Lung (tissue), 11 donors: ENCODE measurements at regions not wholly inside any gene's neighbourhood (a gene's known extent, or its start where the extent isn't known, plus 50 kb on each side); places are given as distances from the start of the nearest gene placed in this dataset.

ENCODE experiments used
- ATAC-seq: fragments of 200-7000 bp; cut with Tn5 transposase; one replicate; pipeline ENCODE4 v1.9.1; 2020; ENCODE audit warnings: moderate number of reproducible peaks; ENCODE audit not compliant: insufficient read depth, low FRiP score
- DNase-seq, 3 donors: peaks; one replicate each; pipeline ENCODE4 v3.0.0-alpha.2; 2013 to 2017
- H3K27ac ChIP-seq, 2 donors: one replicate each; pipeline ENCODE4 v1.5.1; 2013; ENCODE audit warnings: mild to moderate bottlenecking in 2 of 2, moderate library complexity in 2 of 2, control low read depth in 1 of 2, inconsistent platforms in 1 of 2, low read depth in 1 of 2, low read length in 1 of 2
- H3K27me3 ChIP-seq, 3 donors: one replicate each; pipeline ENCODE4 v1.5.1; 2013; ENCODE audit warnings: low read length in 2 of 3; ENCODE audit not compliant: control insufficient read depth in 3 of 3, insufficient read depth in 3 of 3
- H3K36me3 ChIP-seq, 4 donors: one replicate each; pipeline ENCODE4 v1.5.1; 2013; ENCODE audit warnings: low read length in 4 of 4, mild to moderate bottlenecking in 1 of 4, moderate library complexity in 1 of 4; ENCODE audit not compliant: control insufficient read depth in 4 of 4, insufficient read depth in 4 of 4
- H3K4me1 ChIP-seq, 5 donors: one replicate each; pipeline ENCODE4 v1.5.1; 2013; ENCODE audit warnings: low read length in 5 of 5, mild to moderate bottlenecking in 2 of 5, moderate library complexity in 1 of 5; ENCODE audit not compliant: control insufficient read depth in 5 of 5, insufficient read depth in 5 of 5
- H3K4me3 ChIP-seq: one replicate; pipeline ENCODE4 v1.5.1; 2013; ENCODE audit warnings: mild to moderate bottlenecking, control low read depth, moderate library complexity
- H3K9ac ChIP-seq, 2 donors: one replicate each; pipeline ENCODE4 v1.5.1; 2013; ENCODE audit warnings: low read length in 2 of 2, control low read depth in 1 of 2; ENCODE audit not compliant: insufficient read depth in 1 of 2
- H3K9me3 ChIP-seq, 4 donors: one replicate each; pipeline ENCODE4 v1.5.1; 2013; ENCODE audit warnings: low read length in 3 of 4, mild to moderate bottlenecking in 1 of 4, moderate library complexity in 1 of 4; ENCODE audit not compliant: control insufficient read depth in 4 of 4, insufficient read depth in 3 of 4
- CTCF ChIP-seq: IDR thresholded peaks from 2 replicates; pipeline ENCODE4 v1.5.1; 2012; ENCODE audit warnings: mild to moderate bottlenecking; ENCODE audit errors: control extremely low read depth, extremely low read depth
- WGBS, 2 donors: extraction: QIAGEN DNeasy Blood & Tissue Kit; methylation state at CpG; one replicate each; pipeline ENCODE4 v1.1.7; 2013; 5-methylcytosine and 5-hydroxymethylcytosine counted together
- donor health status: control.
- donor health status: control.
- donor health status: Bipolar disorder and iron deficiency.
- donor health status: healthy.
- donor health status: DM: yes; HTN: yes; CAD: no.

- ATAC-seq (no peak), DNase-seq (no peak)
- Histone ChIP-seq H3K4me1 (no peaks in the 10 kb centered on the region), H3K9me3 (peaks cover 0 to 9% (median 0%) of the 10 kb centered on the region in 4 donors), H3K36me3 (no peaks in the 10 kb centered on the region), H3K4me3 (no peak overlapping the region), H3K27ac (no peak overlapping the region), H3K27me3 (no peaks in the 10 kb centered on the region), H3K9ac (no peak overlapping the region)
- WGBS, 2 donors: 40 to 41% methylated on average over 2 of the region's 2 CpGs
- no peak for TF ChIP-seq CTCF
Measured at GRCh38 chr7:136325578-136325977, 348.4 kb upstream of the MTPN start.

GRCh38 chr7:136325027-136325426 is 347.9 kb upstream of the MTPN start:
- Histone ChIP-seq H3K4me1 (no peaks in the 10 kb centered on the region), H3K9me3 (peaks cover 0 to 13% (median 0%) of the 10 kb centered on the region in 4 donors), H3K9ac (no peak overlapping the region), H3K36me3 (no peaks in the 10 kb centered on the region), H3K27ac (no peak overlapping the region), H3K27me3 (no peaks in the 10 kb centered on the region), H3K4me3 (no peak overlapping the region)
- ATAC-seq (no peak), DNase-seq (no peak)
- TF ChIP-seq CTCF: no peak
- WGBS, 2 donors: 44 to 60% methylated on average over 2 of the region's 2 CpGs

- Histone ChIP-seq H3K4me1 (no peaks in the 10 kb centered on the region), H3K4me3 (no peak overlapping the region), H3K36me3 (no peaks in the 10 kb centered on the region), H3K27me3 (no peaks in the 10 kb centered on the region), H3K9ac (no peak overlapping the region), H3K9me3 (peaks cover 0 to 13% (median 0%) of the 10 kb centered on the region in 4 donors), H3K27ac (no peak overlapping the region)
- DNase-seq (no peak), ATAC-seq (no peak)
- 41 to 44% methylated on average over 4 of the region's 4 CpGs for WGBS, 2 donors
- TF ChIP-seq CTCF: no peak
Measured at GRCh38 chr7:136324073-136324704, 347.0 kb upstream of the MTPN start.

GRCh38 chr7:136312592-136312991 is 335.4 kb upstream of the MTPN start:
- no peak for DNase-seq
- Histone ChIP-seq H3K9me3 (no peaks in the 10 kb centered on the region), H3K36me3 (no peaks in the 10 kb centered on the region), H3K4me1 (no peaks in the 10 kb centered on the region), H3K9ac (no peak overlapping the region), H3K27me3 (no peaks in the 10 kb centered on the region), H3K4me3 (no peak overlapping the region), H3K27ac (no peak overlapping the region)
- WGBS, 2 donors: 72 to 74% methylated on average over 1 of the region's 1 CpG
- ATAC-seq: no peak
- TF ChIP-seq CTCF: no peak
